Colonic mucosa (tissue), 4 donors: ENCODE measurements at regions not wholly inside any gene's neighbourhood (a gene's known extent, or its start where the extent isn't known, plus 50 kb on each side); places are given as distances from the start of the nearest gene placed in this dataset.

ENCODE experiments used
- DNase-seq: peaks from one replicate; pipeline ENCODE4 v3.0.0-alpha.2; 2020
- H3K27ac ChIP-seq: fragments of 200-600 bp; one replicate; pipeline ENCODE4 v1.8.0; 2021
- H3K27me3 ChIP-seq: fragments of 200-600 bp; one replicate; pipeline ENCODE4 v1.8.0; 2021
- H3K36me3 ChIP-seq: fragments of 200-600 bp; one replicate; pipeline ENCODE4 v1.8.0; 2021
- H3K4me1 ChIP-seq: fragments of 200-600 bp; one replicate; pipeline ENCODE4 v1.8.0; 2021; ENCODE audit warnings: mild to moderate bottlenecking
- H3K4me3 ChIP-seq: fragments of 200-600 bp; one replicate; pipeline ENCODE4 v1.8.0; 2021
- H3K9ac ChIP-seq, 2 donors: one replicate each; pipeline ENCODE4 v1.7.0; 2013; ENCODE audit warnings: control low read depth in 2 of 2, low read depth in 2 of 2, low read length in 2 of 2
- H3K9me3 ChIP-seq: fragments of 200-600 bp; one replicate; pipeline ENCODE4 v1.8.0; 2021
- intact Hi-C: fragments of 100-400 bp; cut with DNase I; formaldehyde crosslinking; loops from one replicate; pipeline ENCODE4 v1.14.1; 2022
- TF ChIP-seq, protein P1 (sequence below): fragments of 200-600 bp; IDR thresholded peaks from one replicate; pipeline ENCODE4 v1.8.0; 2022; ENCODE audit warnings: antibody characterized with exemption, mild to moderate bottlenecking
- donor health status: healthy.
- donor health status: DM: no; HTN: no; CAD: no.
- donor health status: DM: no; HTN: no; CAD: no.

DNA sequence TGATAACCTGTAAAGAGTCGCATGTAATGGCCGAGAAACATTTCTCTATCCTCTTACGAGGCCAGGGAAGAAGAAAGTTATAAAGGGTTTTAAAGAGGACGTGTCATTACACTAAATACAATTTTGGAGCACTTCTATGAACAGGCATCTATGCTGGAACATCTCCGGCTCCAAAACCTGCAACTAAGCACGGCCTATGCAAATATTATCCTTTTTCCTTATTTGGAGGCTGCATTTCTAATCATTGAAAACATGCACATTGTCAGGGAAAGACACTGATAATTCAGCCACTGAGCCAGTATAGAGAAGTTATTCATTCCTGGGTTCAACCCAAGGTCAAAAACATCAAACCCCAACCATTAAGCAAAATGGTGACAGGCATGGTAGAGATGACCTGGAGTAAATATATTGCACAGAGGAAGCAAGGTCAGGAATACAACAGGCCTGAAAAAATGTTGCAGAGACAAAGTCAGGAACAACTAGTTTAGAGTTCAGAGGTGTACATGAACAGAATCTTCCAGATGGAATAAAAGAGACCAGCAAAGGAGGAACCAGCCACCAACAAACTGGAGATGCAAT, 674.1 kb downstream of the NR2F1-AS1 start:
- Histone ChIP-seq H3K27me3 (no peaks in the 10 kb centered on the region), H3K9me3 (no peaks in the 10 kb centered on the region), H3K27ac (no peak overlapping the region), H3K4me3 (no peak overlapping the region), H3K4me1 (no peaks in the 10 kb centered on the region), H3K36me3 (no peaks in the 10 kb centered on the region), H3K9ac (no peak overlapping the region)
- DNase-seq: no peak
- intact Hi-C loops: no loop called here
- TF ChIP-seq, protein P1, sequence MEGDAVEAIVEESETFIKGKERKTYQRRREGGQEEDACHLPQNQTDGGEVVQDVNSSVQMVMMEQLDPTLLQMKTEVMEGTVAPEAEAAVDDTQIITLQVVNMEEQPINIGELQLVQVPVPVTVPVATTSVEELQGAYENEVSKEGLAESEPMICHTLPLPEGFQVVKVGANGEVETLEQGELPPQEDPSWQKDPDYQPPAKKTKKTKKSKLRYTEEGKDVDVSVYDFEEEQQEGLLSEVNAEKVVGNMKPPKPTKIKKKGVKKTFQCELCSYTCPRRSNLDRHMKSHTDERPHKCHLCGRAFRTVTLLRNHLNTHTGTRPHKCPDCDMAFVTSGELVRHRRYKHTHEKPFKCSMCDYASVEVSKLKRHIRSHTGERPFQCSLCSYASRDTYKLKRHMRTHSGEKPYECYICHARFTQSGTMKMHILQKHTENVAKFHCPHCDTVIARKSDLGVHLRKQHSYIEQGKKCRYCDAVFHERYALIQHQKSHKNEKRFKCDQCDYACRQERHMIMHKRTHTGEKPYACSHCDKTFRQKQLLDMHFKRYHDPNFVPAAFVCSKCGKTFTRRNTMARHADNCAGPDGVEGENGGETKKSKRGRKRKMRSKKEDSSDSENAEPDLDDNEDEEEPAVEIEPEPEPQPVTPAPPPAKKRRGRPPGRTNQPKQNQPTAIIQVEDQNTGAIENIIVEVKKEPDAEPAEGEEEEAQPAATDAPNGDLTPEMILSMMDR: no peak

DNA sequence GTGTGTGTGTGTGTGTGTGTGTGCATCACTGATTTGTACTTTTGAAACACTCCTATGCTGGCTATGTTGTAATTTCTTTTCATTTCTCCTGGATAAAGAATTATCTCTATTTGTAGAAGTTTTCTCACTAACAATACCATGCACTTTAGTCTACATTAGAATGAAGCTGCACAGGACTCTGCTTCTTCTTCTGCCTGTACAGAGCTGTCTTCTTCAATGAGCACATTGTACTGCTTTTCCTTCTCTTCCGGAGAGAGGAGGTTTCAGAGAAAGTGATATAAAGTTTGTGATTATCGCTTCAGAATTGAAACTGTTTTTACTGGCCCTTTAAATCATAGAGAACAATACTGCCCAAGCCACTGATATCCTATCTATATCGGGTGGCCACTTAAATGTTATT, 677.0 kb downstream of the NR2F1-AS1 start:
- no peaks in the 10 kb centered on the region for H3K27me3 ChIP-seq
- TF ChIP-seq, protein P1: no peak
- intact Hi-C loops: no loop called here

GRCh38 chr5:92899611-92900010, 681.4 kb downstream of the NR2F1-AS1 start:
- H3K4me3 ChIP-seq: no peak overlapping the region
- TF ChIP-seq, protein P1: no peak
- H3K9ac ChIP-seq: no peak overlapping the region
- H3K27me3 ChIP-seq: no peaks in the 10 kb centered on the region
- no peak overlapping the region for H3K27ac ChIP-seq
- no peaks in the 10 kb centered on the region for H3K36me3 ChIP-seq
- intact Hi-C loops: no loop called here
- no peaks in the 10 kb centered on the region for H3K4me1 ChIP-seq
- H3K9me3 ChIP-seq: no peaks in the 10 kb centered on the region
- DNase-seq: no peak

More for the DNA sequence above, 677.0 kb downstream of the NR2F1-AS1 start:
- Histone ChIP-seq H3K27ac (no peak overlapping the region), H3K9ac (no peak overlapping the region), H3K4me3 (no peak overlapping the region), H3K36me3 (no peaks in the 10 kb centered on the region), H3K9me3 (no peaks in the 10 kb centered on the region), H3K4me1 (no peaks in the 10 kb centered on the region)
- no peak for DNase-seq

GRCh38 chr5:92896722-92897121, 684.3 kb downstream of the NR2F1-AS1 start:
- Histone ChIP-seq H3K36me3 (no peaks in the 10 kb centered on the region), H3K9me3 (no peaks in the 10 kb centered on the region), H3K4me1 (no peaks in the 10 kb centered on the region), H3K9ac (no peak overlapping the region), H3K27ac (no peak overlapping the region), H3K4me3 (no peak overlapping the region), H3K27me3 (no peaks in the 10 kb centered on the region)
- no peak for DNase-seq
- TF ChIP-seq, protein P1: no peak
- intact Hi-C loops: no loop called here

DNA sequence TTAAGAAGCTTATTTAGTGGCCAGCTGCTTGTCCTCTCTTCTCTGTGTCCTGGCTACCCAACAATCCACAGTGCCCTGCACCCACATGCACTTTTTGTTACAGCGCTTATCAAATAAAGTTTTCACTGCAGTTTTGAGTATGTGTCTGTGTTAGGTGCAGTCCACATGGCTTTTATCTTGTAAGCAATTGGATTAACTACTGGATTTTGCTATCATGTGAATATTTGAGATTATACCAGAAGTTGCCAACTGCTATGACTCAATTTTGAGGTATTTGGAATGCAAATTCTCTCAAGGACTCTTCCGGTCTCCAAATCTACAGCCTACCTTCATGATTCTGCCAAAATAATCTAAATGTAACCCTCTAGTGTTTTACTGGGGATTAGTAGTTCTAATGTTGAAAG, 690.2 kb downstream of the NR2F1-AS1 start:
- H3K27ac ChIP-seq: no peak overlapping the region
- intact Hi-C loops: no loop called here
- no peaks in the 10 kb centered on the region for H3K4me1 ChIP-seq
- H3K27me3 ChIP-seq: no peaks in the 10 kb centered on the region
- H3K36me3 ChIP-seq: no peaks in the 10 kb centered on the region
- TF ChIP-seq, protein P1: no peak
- no peaks in the 10 kb centered on the region for H3K9me3 ChIP-seq
- H3K9ac ChIP-seq: no peak overlapping the region
- no peak overlapping the region for H3K4me3 ChIP-seq
- DNase-seq: no peak
